ENCODE measurements at regions not wholly inside any gene's neighbourhood (a gene's known extent, or its start where the extent isn't known, plus 50 kb on each side); places are given as distances from the start of the nearest gene placed in this dataset.

- intact Hi-C loops (cut with micrococcal nuclease) = no loop called here
Measured at GRCh38 chr10:53749439-53749838, 976.9 kb upstream of the MBL2 start.

- intact Hi-C loops (cut with micrococcal nuclease) = no loop called here
Measured at GRCh38 chr10:53748319-53748718, 975.7 kb upstream of the MBL2 start.

GRCh38 chr10:53744746-53745145 lies 972.2 kb upstream of the MBL2 start:
- intact Hi-C loops (cut with micrococcal nuclease) = no loop called here

- intact Hi-C loops (cut with micrococcal nuclease) = no loop called here
Measured at GRCh38 chr10:53744176-53744575, 971.6 kb upstream of the MBL2 start.

- intact Hi-C loops (cut with micrococcal nuclease) = no loop called here
Measured at GRCh38 chr10:53737132-53737531, 964.5 kb upstream of the MBL2 start.

- intact Hi-C loops (cut with micrococcal nuclease) = no loop called here
Measured at GRCh38 chr10:53726921-53727320, 954.3 kb upstream of the MBL2 start.

- intact Hi-C loops (cut with micrococcal nuclease) = no loop called here
Measured at GRCh38 chr10:53724581-53724980, 952.0 kb upstream of the MBL2 start.

- intact Hi-C loops (cut with micrococcal nuclease) = no loop called here
Measured at GRCh38 chr10:53719658-53720057, 947.1 kb upstream of the MBL2 start.

- intact Hi-C loops (cut with micrococcal nuclease) = no loop called here
Measured at GRCh38 chr10:53716156-53716555, 943.6 kb upstream of the MBL2 start.

- intact Hi-C loops (cut with micrococcal nuclease) = no loop called here
Measured at GRCh38 chr10:53713431-53713830, 940.8 kb upstream of the MBL2 start.

- intact Hi-C loops (cut with micrococcal nuclease) = no loop called here
Measured at GRCh38 chr10:53702489-53702888, 929.9 kb upstream of the MBL2 start.

GRCh38 chr10:53701213-53701612 lies 928.6 kb upstream of the MBL2 start:
- intact Hi-C loops (cut with micrococcal nuclease) = no loop called here

- intact Hi-C loops (cut with micrococcal nuclease) = no loop called here
Measured at GRCh38 chr10:53700278-53700677, 927.7 kb upstream of the MBL2 start.

GRCh38 chr10:53699684-53700083 lies 927.1 kb upstream of the MBL2 start:
- intact Hi-C loops (cut with micrococcal nuclease) = no loop called here

GRCh38 chr10:53699231-53699630 lies 926.6 kb upstream of the MBL2 start:
- intact Hi-C loops (cut with micrococcal nuclease) = no loop called here

- intact Hi-C loops (cut with micrococcal nuclease) = no loop called here
Measured at GRCh38 chr10:53697038-53697437, 924.5 kb upstream of the MBL2 start.

GRCh38 chr10:53690524-53691240 lies 918.1 kb upstream of the MBL2 start:
- intact Hi-C loops (cut with micrococcal nuclease) = no loop called here

- intact Hi-C loops (cut with micrococcal nuclease) = no loop called here
Measured at GRCh38 chr10:53687800-53688199, 915.2 kb upstream of the MBL2 start.

GRCh38 chr10:53682885-53683284 lies 910.3 kb upstream of the MBL2 start:
- intact Hi-C loops (cut with micrococcal nuclease) = no loop called here

GRCh38 chr10:53682458-53682857 lies 909.9 kb upstream of the MBL2 start:
- intact Hi-C loops (cut with micrococcal nuclease) = no loop called here

GRCh38 chr10:53679666-53680065 lies 907.1 kb upstream of the MBL2 start:
- intact Hi-C loops (cut with micrococcal nuclease) = no loop called here

- intact Hi-C loops (cut with micrococcal nuclease) = no loop called here
Measured at GRCh38 chr10:53675177-53675576, 902.6 kb upstream of the MBL2 start.

- intact Hi-C loops (cut with micrococcal nuclease) = no loop called here
Measured at GRCh38 chr10:53667063-53667462, 894.5 kb upstream of the MBL2 start.

Measured in T-helper 1 cell treated with Interleukin-12 subunit alpha and Interleukin-12 subunit beta and Interleukin-4 antibody, amounts not matched to agents 30 ng/mL and 1 ng/mL, for 36 hours (primary cell).